ENCODE measurements at regions not wholly inside any gene's neighbourhood (a gene's known extent, or its start where the extent isn't known, plus 50 kb on each side); places are given as distances from the start of the nearest gene placed in this dataset.

GRCh38 chr13:74367193-74367592, 233.0 kb upstream of the KLF12 start:
- intact Hi-C loops (cut with micrococcal nuclease; ENCODE audit: unreplicated experiment) = no loop called here
- CTCF ChIA-PET = no interaction called here
- H3K4me1 ChIP-seq (ENCODE audit: control insufficient read depth, insufficient read depth, low read length) = no peaks in the 10 kb centered on the region
- FAIRE-seq (no peak), DNase-seq (ENCODE audit: low read depth, low spot score) (no peak), ATAC-seq (no peak)
- TF ChIP-seq JUND (IDR thresholded peaks at IDR 0.05; ENCODE audit: low read depth, low read length) (no peak), KLF5 (IDR thresholded peaks at IDR 0.05; ENCODE audit: partially characterized antibody) (no peak), NFIC (IDR thresholded peaks at IDR 0.05; ENCODE audit: low read depth, low read length) (no peak), ZSCAN29 (IDR thresholded peaks at IDR 0.05) (no peak)
- H3K27ac ChIP-seq (ENCODE audit: control insufficient read depth, insufficient read depth) = no peak overlapping the region
- no peak overlapping the region for H2AFZ ChIP-seq (ENCODE audit: control insufficient read depth, low read depth, low read length)
- POLR2A ChIA-PET = no interaction called here
- in situ Hi-C loops (cut with MboI) = no loop called here
- H4K20me1 ChIP-seq (ENCODE audit: control insufficient read depth, insufficient read depth) = no peaks in the 10 kb centered on the region
- 71% methylated on average over 8 of the region's 8 CpGs for WGBS (ENCODE audit: insufficient coverage, insufficient replicate concordance, low lambda C conversion rate, missing lambda C conversion rate)
- RAD21 ChIA-PET (ENCODE audit: unreplicated experiment) = interaction anchor here (0.6 kb wide), 1 partner anchor 161 kb away, joined by 3 read pairs; no protein-coding TSS in a partner anchor
- H3K9ac ChIP-seq (ENCODE audit: control insufficient read depth, insufficient read depth, low read length) = no peak overlapping the region
- H3K27me3 ChIP-seq (replicated peaks in 1 of 2; ENCODE audit: control insufficient read depth in 2 of 2, insufficient read depth in 2 of 2, low read length in 1 of 2) = no peaks in the 10 kb centered on the region
- no TSS peak for BruUV-seq (replicated peaks)
- H3K4me2 ChIP-seq (ENCODE audit: control insufficient read depth, insufficient read depth) = no peak overlapping the region
- H3K4me3 ChIP-seq = no peak overlapping the region
- H3K9me3 ChIP-seq (replicated peaks; ENCODE audit: control insufficient read depth, insufficient read depth, low read length) = no peaks in the 10 kb centered on the region
- SMC1A ChIA-PET (ENCODE audit: uncharacterized antibody, unreplicated experiment) = no interaction called here
- H3K79me2 ChIP-seq (ENCODE audit: control insufficient read depth, insufficient read depth, low read length) = no peaks in the 10 kb centered on the region
- no peaks in the 10 kb centered on the region for H3K36me3 ChIP-seq (ENCODE audit: control insufficient read depth in 2 of 2, insufficient read depth in 2 of 2, low read length in 1 of 2)

DNA sequence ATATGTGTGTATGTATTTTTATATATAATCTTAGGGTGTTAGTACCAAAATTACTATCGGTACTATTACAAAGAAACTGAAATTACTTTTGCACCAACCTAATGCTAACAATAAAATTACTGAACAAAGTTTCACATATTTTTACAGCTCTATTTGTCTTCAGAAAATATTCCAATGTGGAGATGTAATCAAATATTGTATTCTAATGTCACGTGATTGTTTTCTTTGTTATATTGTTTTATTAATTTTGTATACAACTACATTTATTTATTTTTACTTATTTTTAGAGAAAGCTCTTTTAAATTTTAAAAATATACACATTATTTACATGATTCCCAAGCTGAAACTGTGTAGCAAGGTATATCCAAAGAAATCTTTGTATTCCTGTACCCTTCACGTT, 227.1 kb upstream of the KLF12 start:
- POLR2A ChIA-PET = no interaction called here
- SMC1A ChIA-PET (ENCODE audit: uncharacterized antibody, unreplicated experiment) = no interaction called here
- BruUV-seq (replicated peaks) = no TSS peak
- RAD21 ChIA-PET (ENCODE audit: unreplicated experiment) = no interaction called here
- no peaks in the 10 kb centered on the region for H3K79me2 ChIP-seq (ENCODE audit: control insufficient read depth, insufficient read depth, low read length)
- TF ChIP-seq HDAC6 (IDR thresholded peaks at IDR 0.05; ENCODE audit: unreplicated experiment) = no peak
- peak; percentile 22; the same call in 1 of the 2 replicates for TF ChIP-seq RAD51 (IDR thresholded peaks at IDR 0.05)
- FAIRE-seq (no peak), DNase-seq (ENCODE audit: low read depth, low spot score) (no peak), ATAC-seq (no peak)
- CTCF ChIA-PET = interaction anchor here (0.7 kb wide), 1 partner anchor 13 kb away, joined by 5 read pairs; no protein-coding TSS in a partner anchor
- H3K27ac ChIP-seq (ENCODE audit: control insufficient read depth, insufficient read depth) = no peak overlapping the region
- no peaks in the 10 kb centered on the region for H4K20me1 ChIP-seq (ENCODE audit: control insufficient read depth, insufficient read depth)
- no peaks in the 10 kb centered on the region for H3K27me3 ChIP-seq (replicated peaks in 1 of 2; ENCODE audit: control insufficient read depth in 2 of 2, insufficient read depth in 2 of 2, low read length in 1 of 2)
- no peak overlapping the region for H3K9ac ChIP-seq (ENCODE audit: control insufficient read depth, insufficient read depth, low read length)
- H3K4me2 ChIP-seq (ENCODE audit: control insufficient read depth, insufficient read depth) = no peak overlapping the region
- H2AFZ ChIP-seq (ENCODE audit: control insufficient read depth, low read depth, low read length) = no peak overlapping the region
- 44% methylated on average over 3 of the region's 3 CpGs for WGBS (ENCODE audit: insufficient coverage, insufficient replicate concordance, low lambda C conversion rate, missing lambda C conversion rate)
- H3K4me3 ChIP-seq = no peak overlapping the region
- no peaks in the 10 kb centered on the region for H3K9me3 ChIP-seq (replicated peaks; ENCODE audit: control insufficient read depth, insufficient read depth, low read length)
- H3K4me1 ChIP-seq (ENCODE audit: control insufficient read depth, insufficient read depth, low read length) = no peaks in the 10 kb centered on the region
- intact Hi-C loops (cut with micrococcal nuclease; ENCODE audit: unreplicated experiment) (no loop called here), in situ Hi-C loops (cut with MboI) (no loop called here)
- H3K36me3 ChIP-seq (ENCODE audit: control insufficient read depth in 2 of 2, insufficient read depth in 2 of 2, low read length in 1 of 2) = no peaks in the 10 kb centered on the region
